Renal cortical epithelial cell (primary cell): ENCODE measurements at regions not wholly inside any gene's neighbourhood (a gene's known extent, or its start where the extent isn't known, plus 50 kb on each side); places are given as distances from the start of the nearest gene placed in this dataset.
A peak's percentile ranks its signal among the peaks of the same experiment; 100 is the strongest.
"Not testable (repeated sequence)": the region's sequence is repeated elsewhere in the genome, so short reads cannot be mapped to it uniquely, and the experiment has no call there.

Source experiments
- DNase-seq: peaks from one replicate; pipeline ENCODE4 v3.0.0-alpha.2; 2011; ENCODE audit warnings: low read depth

DNA sequence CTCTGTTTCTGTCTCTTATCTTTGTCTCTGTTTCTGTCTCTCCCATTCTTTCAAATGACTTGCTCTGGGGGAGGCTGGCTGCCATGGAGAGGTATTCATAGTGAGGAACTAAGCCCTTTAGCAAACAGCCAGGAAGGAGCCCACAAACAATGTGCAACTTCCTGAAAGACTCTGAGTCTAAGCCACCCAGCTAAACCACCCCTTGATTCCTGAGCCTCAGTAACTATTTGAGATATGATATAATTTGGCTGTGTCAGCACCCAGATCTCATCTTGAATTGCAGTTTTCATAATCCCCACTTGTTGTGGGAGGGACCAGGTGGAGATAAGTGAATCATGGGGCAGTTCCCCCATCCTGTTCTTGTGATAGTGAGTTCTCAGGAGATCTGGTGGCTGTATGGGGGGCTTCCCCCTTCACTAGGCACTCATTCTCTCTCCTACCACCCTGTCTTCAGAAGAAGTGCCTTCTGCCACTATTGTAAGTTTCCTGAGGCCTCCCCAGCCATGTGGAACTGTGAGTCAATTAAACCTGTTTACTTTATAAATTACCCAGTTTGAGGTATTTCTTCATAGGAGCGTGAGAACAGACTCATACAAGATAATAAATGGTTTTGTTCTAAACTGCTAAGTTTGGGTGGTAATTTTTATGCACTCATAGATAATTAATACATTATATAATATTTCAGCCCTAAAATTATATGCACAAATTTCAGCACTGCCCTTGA lies 121.2 kb upstream of the FOXP2 start:
- DNase-seq, result peak; percentile 52

DNA sequence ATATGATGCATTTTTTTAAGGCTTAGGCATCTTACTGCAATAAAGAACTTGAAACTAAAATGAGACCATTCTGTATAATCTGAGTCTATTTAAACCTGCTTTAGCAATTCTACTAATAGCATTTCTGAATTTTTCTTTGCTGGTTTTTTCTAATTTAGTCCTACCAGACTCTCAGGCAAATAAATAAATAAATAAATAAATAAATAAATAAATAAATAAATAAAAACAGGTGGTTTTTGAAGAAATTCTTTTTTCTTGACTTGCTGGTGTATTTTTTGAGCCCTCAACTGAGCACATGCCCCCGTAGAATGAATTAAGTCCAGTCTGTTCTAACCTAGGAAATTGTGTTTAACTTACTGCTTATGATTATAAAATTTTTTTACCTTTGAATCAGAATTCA lies 134.7 kb upstream of the FOXP2 start:
- DNase-seq, result no peak

DNA sequence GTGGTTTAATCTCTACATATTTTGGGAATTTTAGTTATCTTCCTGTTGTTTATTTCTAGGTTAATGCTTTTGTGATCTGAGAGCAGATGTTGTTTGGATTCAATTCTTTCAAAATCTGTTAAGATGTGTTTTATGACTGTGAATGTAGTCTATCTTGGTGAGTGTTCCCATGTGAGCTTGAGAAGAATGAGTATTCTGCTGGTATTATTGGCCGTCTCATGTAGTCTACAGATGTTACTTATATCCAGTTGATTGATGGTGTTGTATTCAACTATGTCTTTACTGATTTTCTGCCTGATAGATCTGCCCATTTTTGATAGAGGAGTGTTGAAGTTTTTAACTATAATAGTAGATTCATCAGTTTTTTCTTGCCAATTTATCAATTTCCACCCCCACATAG lies 141.4 kb upstream of the FOXP2 start:
- DNase-seq, result no peak

DNA sequence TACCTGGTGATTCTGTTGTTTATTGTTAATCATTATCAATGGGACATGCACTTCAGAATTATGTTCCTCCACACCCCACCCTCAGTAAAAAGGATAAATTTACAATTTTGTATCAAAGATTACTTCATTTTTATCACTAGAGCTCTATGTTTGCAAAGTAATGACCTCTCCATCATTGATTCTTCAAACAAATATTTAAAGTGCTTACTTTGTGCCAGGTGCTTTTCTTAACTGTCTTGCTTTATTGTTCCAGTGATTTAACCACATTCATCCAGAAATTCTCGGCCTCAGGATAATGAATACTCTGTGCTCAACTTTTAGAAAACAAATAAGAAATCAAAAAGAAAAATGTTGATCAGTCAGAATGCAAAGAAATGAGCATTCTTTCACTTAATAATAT lies 144.9 kb upstream of the FOXP2 start:
- no peak for DNase-seq

DNA sequence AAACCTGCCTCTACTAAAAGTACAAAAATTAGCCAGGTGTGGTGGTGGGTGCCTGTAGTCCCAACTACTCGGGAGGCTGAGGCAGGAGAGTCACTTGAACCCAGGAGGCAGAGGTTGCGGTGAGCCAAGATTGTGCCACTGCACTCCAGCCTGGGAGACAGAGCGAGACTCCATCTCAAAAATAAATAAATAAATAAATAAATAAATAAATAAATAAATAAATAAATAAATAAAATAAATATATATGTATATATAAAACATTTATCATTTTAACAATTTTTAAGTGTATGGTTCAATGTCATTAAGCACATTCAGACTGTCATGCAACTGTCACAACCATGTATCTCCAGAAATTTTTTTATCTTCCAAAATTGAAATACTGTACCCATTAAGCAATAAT lies 147.1 kb upstream of the FOXP2 start:
- not testable (repeated sequence) for DNase-seq

DNA sequence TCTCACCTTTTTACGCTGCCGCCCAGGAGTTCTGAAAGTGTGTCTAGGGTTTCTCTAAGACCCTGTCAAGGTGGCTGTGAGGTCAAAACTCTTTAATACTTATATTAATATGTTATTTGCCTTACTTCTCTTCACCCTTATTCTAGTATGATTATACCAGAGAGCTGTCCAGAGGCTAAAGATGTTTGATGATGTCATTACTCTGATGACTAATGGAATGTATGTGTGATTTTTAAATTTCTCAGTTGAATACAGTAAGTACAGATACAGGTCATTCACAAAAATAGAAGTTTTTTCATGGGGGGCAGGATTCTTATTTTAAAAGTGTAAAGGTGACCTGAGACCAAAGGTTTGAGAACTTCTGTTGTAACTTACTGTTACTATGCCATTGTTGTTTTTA lies 150.6 kb upstream of the FOXP2 start:
- DNase-seq, result no peak

DNA sequence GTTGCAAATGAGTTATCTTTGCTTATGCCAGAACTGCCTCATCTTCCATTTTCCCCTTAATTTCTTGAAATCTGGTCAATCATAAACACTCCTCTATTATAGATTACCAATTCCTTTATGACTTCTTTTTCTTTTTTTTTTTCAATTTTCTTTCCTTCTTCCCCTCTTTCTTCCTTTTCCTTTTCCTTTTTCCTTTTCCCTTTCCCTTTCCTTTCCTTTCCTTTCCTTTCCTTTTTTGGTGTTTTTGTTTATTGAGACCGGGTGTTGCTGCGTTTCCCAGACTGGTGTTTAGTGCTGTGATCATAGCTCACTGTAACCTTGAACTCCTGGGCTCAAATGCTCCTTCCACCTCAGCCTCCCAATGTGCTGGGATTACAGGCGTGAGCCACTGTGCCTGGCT lies 151.4 kb upstream of the FOXP2 start:
- DNase-seq, result no peak

DNA sequence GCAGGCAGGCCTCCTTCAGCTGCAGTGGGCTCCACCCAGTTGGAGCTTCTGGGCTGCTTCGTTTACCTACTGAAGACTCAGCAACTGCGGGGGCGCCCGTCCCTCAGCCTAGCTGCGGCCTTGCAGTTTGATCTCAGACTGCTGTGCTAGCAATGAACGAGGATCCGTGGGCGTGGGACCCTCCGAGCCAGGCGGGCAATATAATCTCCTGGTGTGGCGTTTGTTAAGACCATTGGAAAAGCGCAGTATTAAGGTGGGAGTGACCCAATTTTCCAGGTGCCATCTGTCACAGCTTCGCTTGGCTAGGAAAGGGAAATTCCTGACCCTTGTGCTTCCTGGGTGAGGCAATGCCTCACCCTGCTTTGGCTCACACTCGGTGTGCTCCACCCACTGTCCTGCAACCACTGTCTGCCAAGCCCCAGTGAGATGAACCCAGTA lies 159.2 kb upstream of the FOXP2 start:
- DNase-seq, result no peak

DNA sequence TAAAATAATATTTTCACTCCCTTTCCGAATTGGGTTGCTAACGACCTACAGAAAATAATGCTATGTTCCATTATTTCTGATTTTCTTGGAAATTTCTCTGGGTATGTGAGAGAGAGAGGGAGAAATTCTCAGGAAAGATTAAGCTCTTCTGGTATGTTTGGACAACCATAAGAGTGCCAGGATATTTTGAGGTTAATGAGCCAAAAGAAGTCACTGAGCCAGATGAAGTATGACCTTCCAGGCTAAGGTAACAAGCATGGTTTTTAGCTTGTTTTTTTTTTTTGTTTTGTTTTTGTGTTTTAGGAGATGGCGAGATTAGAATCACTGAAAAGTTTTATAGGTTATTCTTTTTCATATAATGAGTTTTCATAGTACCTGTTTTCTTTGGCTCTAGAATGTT lies 171.0 kb upstream of the FOXP2 start:
- DNase-seq, result peak; percentile 87

DNA sequence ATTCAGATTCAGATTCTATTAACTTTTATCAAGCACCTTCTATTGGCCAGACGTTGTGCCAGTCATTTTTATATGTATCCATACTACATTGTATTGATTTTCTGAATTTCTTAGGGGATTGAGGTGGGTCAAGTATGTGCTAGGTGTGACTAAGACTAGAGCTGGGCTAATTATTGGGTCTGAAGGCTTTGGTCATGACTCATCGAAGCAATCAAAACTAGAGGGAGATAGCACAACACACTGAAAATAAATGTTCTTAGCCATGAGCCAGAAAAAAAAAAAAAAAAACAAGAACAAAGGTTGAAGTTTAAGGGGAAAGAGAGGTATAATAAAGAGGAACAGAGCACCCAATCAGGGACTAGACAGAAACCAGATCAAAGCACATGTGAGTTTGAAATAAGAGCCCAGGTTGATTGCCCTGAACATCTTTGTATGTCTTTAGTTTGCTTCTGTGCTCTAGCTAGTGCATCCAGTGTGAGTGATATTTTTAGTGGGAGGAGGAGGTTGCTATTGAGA lies 171.6 kb upstream of the FOXP2 start:
- DNase-seq, result peak; percentile 95

DNA sequence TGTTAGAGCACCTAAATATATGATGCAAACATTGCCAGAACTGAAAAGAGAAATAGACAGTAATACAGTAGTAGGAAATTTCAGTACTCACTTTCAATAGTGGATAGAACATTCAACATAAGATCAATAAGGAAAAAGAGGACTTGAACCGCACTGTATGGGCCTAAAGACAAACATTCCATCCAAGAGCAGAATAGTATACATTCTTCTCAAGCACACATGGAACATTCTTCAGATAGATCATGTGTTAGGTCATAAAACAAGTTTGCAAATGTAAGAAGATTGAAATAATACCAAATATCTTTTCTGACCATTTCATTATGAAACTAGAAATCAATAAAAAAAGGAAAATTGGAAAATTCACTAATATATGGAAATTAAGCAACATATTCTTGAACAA lies 185.4 kb upstream of the FOXP2 start:
- no peak for DNase-seq

DNA sequence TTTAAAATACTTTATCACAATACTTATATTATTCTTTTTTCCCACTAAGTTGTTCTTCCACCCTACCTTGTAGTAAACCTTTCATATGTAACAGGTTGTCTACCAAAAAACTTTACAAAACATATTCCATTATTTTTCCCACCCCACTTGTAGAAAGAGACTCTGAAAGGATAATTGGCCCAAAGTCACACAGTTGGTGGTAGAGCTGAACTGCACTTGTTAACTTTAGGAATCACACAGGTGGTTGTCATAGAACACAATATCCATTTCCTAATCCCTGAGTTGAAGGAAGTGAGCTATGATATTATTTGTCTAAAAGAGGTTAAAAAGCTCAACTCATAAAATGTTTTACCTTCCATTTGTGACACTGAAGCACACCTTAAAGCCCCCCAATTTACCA lies 188.8 kb upstream of the FOXP2 start:
- DNase-seq, result no peak

DNA sequence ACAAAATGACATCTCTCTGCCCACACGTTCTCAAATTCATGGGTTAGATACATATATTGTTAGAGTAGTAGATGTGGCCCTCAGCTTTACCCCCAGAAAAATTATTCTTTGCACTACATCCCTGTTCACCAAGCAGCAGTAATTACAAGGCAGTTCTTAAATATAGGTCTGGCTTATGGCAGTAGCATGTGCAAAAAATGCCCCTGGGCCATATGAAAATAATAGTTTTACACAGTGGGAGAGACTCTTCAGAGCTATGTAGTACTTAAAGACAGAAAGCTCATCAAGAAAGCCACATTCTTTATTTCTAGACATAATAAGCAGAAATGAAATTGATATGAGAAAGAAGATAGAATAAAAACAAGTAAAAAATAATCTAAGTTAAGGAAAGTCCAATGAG lies 196.3 kb upstream of the FOXP2 start:
- no peak for DNase-seq

DNA sequence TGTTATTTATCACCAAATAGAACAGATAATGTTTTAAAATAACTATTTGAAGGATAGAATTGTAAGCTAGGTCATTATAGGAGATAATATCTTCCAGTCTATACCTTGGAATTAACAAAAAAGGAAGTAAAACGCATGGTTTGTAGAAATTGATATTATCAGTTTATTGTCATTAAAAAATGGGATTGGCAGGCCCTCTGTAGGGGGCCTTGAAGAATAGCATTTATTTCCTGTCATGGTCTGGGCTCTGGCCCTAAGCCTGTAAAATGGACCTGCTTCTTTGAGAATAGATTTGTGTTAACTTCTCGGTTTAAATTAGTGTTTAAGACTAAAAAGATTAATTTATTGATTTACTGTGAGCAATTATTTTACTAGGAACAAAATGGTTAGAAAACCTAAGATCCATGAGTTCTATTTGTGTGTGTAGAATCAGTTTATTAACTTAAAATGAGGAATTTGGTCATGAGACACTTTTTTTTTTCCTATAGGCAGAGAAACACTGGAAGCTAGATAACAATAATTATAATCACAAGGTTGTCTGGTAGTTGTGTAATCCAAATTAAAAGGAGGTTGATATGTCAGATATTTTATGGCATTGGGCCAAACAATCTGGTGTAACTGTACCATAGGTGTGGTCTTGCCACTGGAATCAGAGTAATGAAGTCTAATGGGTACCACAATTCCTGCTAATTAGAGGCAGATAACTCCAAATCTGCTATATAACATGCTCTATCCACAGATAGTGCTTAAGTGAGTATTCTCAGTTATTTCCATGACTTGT lies 197.4 kb upstream of the FOXP2 start:
- peak; percentile 13 for DNase-seq

DNA sequence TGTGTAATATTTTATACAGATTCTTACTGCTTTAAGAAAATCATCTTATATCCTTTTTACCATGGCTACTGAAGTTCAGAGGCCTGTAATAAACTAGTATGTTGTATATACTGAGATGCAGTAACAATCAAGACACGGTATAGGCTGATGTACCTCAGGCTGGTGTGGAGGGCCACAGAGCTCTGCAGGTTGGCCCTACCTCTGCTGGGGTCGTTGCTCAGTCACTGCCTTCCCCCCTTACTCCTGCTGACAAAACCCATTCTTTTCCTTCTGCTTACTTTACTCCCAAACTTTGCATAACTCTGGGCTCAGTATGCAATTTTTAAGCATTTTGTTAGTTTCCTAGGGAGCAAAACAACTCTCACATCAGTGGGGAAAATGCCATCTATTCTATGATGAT lies 200.1 kb upstream of the FOXP2 start:
- DNase-seq, result no peak

DNA sequence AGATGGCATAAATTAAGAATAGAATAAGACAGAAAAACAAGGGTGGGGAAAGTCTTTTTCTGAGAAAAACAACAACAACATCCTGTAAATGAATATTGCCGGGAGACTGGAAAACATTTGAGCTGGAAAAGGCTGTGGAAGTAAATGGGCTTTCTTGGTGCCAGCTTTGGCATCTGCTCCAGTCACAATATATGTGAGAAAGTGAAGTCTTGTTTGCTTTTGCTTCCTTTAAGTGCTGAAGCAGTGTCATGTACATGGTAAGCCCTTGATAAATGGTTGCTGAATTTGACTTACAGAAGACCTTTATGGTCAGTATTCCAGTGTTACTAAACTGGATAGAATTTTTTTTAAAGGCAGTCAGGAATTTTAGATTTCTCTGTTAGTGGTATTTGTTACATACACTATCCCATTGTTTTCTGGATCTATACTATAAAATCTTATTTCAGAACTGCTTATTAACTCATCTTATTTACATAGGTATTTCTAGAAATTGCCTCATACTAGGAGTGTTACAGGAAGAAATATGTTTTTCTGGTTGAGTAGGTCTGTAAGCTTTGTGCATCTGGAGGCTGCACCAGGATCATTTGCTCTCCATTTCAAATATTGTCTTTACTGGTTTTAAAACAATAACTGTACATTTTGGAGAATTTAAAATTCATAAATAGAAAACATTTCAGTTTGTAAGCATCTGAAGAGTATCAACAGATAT lies 201.7 kb upstream of the FOXP2 start:
- DNase-seq, result peak; percentile 18

DNA sequence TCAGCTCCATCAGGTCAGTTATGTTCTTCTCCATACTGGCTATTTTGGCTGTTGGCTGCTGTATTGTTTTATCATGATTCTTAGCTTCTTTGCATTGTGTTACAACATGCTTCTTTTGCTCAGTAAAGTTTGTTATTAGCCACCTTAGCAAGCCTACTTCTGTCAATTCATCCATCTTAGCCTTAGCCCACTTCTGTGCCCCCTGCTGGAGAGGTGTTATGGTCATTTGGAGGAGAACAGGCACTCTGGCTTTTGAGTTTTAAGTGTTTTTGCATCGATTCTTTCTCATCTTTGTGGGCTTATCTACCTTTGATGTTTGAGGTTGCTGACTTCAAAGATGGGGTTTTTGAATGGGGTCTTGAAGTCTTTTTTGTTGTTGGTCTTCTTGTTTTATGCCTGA lies 204.6 kb upstream of the FOXP2 start:
- no peak for DNase-seq

DNA sequence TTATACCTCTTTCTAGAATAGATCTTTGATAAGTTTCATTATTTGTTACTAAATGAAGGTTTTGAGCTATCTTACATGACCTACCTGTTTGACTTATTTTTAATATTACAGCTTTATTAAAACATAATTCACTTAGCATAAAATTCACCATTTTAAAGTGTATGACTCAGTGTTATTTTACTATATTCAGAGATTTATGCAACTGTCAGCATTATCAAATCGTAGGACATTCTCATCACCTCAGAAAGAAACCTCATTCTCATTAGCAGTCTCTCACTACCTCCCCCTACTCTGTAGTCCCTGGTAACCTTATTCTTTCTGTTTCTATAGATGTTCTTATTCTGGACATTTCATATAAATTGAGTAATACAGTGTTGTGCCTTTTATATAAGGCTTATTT lies 207.9 kb upstream of the FOXP2 start:
- DNase-seq, result no peak

DNA sequence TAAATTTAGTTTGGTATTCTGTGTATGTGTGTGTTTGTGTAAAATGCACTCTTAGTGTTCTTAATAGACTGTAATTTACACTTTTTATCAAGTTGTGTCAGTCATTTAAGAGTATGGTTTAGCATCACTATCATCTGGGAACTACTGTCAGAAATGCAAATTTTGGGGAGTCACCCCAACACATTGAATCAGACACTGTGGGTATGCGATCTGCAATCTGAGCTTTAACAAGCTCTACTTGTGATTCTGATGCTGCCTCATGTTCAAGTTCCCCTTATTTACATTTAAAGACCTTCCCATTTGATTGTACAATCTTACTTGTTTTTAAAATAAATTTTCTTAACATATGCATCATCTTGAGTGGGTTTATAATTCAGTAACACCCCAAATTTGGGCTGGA lies 218.1 kb upstream of the FOXP2 start:
- no peak for DNase-seq

DNA sequence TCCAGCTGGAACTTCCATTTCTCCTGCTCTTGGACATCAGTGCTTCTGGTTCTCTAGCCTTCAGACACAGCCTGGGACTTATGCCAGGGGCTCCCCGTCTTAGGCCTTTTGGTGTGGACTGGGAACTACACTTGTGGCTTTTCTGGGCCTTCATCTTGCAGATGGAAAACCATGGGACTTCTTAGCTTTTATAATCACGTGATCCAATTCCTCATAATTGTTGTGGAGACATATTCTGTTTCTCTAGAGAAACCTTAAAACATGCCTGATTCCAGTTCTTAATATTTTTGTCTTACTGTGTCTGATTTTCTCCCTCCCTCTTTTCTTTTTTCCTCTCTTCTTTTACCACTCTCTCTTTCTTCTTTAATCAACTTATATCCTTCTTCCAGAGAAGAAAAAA lies 224.2 kb upstream of the FOXP2 start:
- no peak for DNase-seq

DNA sequence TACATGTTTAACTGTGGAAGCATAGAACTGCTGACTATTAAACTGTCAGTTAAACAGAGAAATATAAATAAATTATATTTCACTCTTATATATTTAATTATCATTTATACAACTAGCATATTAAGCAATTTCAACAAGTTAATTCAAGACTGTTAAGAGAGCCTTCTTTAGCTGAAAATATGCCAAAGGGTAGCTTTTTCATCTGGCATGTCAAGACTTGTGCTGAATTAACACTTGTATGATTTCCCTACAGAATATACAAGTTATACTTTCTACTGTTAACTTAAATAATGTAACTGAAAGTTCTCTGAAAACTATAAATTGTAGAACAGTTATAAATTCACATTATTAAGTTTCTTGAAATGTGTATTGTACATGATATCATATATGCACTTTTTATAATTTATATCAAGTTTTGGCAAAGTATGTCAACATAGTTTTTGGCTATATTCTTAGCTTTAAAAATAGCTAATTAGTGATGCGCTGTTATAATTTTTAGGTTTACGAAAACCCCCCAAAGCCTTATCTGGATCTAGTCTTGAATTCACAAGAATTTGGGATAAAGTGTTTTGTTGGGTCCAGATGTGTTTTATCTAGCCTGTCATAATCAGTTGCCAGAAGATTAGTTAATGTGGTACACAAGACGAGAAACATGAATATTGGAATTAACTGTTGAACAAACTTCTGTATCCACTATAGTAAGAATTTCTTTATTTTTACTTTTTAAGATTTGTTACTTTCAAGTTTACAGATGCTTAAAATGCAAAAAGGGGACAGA lies 231.1 kb upstream of the FOXP2 start:
- DNase-seq, result no peak

DNA sequence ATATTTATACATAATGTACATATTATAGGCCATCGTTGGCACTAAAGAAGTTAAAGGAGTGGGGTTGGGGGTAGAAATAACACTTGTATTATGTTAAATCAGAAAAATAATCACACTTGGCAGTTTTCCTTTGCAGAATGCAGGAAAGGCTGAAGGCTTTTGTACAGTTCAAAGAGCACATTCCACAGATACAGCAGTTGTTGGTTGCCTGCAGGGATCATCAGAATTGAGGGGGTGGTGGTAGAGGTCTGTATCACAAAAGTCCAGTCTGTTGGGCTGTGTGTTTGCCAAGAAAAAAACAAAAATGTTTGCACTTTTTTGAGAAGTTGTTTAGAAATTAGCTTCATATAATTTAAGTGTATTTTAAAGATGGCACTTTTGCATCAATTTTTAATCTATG lies 231.8 kb upstream of the FOXP2 start:
- DNase-seq, result peak; percentile 49
